ENCODE measurements at regions not wholly inside any gene's neighbourhood (a gene's known extent, or its start where the extent isn't known, plus 50 kb on each side); places are given as distances from the start of the nearest gene placed in this dataset.

GRCh38 chr12:114866331-114866730 is 182.4 kb upstream of the TBX3 start:
- no peak for TF ChIP-seq POLR2AphosphoS5 (IDR thresholded peaks at IDR 0.05; ENCODE audit: insufficient read depth, low read depth, low read length)
- TF ChIP-seq POLR2A (IDR thresholded peaks at IDR 0.05; ENCODE audit: low read depth, low read length), result no peak
- no peak for TF ChIP-seq CTCF (IDR thresholded peaks at IDR 0.05; ENCODE audit: extremely low read depth in 1 of 2, insufficient read depth in 1 of 2, low read depth in 1 of 2, low read length in 2 of 2)
- TF ChIP-seq MAX (IDR thresholded peaks at IDR 0.05; ENCODE audit: insufficient read depth, insufficient read length), result no peak
- no peak for TF ChIP-seq EZH2 (IDR thresholded peaks at IDR 0.05; ENCODE audit: borderline replicate concordance, low read depth, low read length, severe bottlenecking)
- no peak for TF ChIP-seq FOS (IDR thresholded peaks at IDR 0.05; ENCODE audit: borderline replicate concordance, insufficient read depth, low read length)
- no peak for TF ChIP-seq JUN (IDR thresholded peaks at IDR 0.05; ENCODE audit: borderline replicate concordance, insufficient read depth, insufficient read length, low read depth)

Measured in endothelial cell of umbilical vein (primary cell).